Keratinocyte (primary cell): ENCODE measurements at regions not wholly inside any gene's neighbourhood (a gene's known extent, or its start where the extent isn't known, plus 50 kb on each side); places are given as distances from the start of the nearest gene placed in this dataset.

Source experiments
- DNase-seq: peaks from one replicate; pipeline ENCODE4 v3.0.0-alpha.2; 2011; ENCODE audit warnings: low read depth, missing footprints, low spot score
- FAIRE-seq: peaks from 2 replicates; lab custom pipeline; 2011; peaks lifted over from hg19 to GRCh38; lab: Jason Lieb, UNC
- H2AFZ ChIP-seq: 2 replicates; pipeline ENCODE4 v1.6.0; 2012; ENCODE audit warnings: low read length, control low read depth, inconsistent platforms; ENCODE audit not compliant: control insufficient read depth
- H3K27ac ChIP-seq: 2 replicates; pipeline ENCODE4 v1.5.1; 2011; ENCODE audit warnings: low read length; ENCODE audit not compliant: control insufficient read depth, insufficient read depth
- H3K27me3 ChIP-seq: 3 replicates; pipeline ENCODE4 v1.6.0; 2011; ENCODE audit warnings: low read length; ENCODE audit not compliant: control insufficient read depth, insufficient read depth; ENCODE audit errors: extremely low read depth
- H3K36me3 ChIP-seq, 2 experiments: 2 replicates in 1 of 2; 3 replicates in 1 of 2; pipeline ENCODE4 v1.5.1; 2011; ENCODE audit warnings: low read length in 2 of 2, mild to moderate bottlenecking in 1 of 2; ENCODE audit not compliant: control insufficient read depth in 2 of 2, insufficient read depth in 2 of 2; ENCODE audit errors: extremely low read depth in 1 of 2
- H3K4me1 ChIP-seq: 3 replicates; pipeline ENCODE4 v1.5.1; 2011; ENCODE audit warnings: low read length; ENCODE audit not compliant: control insufficient read depth, insufficient read depth; ENCODE audit errors: extremely low read depth
- H3K4me2 ChIP-seq: 3 replicates; pipeline ENCODE4 v1.6.0; 2011; ENCODE audit warnings: low read depth, low read length; ENCODE audit not compliant: control insufficient read depth, insufficient read depth; ENCODE audit errors: extremely low read depth
- H3K4me3 ChIP-seq, 3 experiments: fragments of 200-600 bp in 1 of 3; sonication (generic) in 1 of 3; 2 replicates in 2 of 3; 3 replicates in 1 of 3; pipeline ENCODE4 v1.5.1; 2011 to 2016; ENCODE audit warnings: low read length in 3 of 3, mild to moderate bottlenecking in 3 of 3, control low read depth in 2 of 3, inconsistent platforms in 1 of 3, low read depth in 1 of 3, mixed read lengths in 1 of 3, mixed run types in 1 of 3, moderate library complexity in 1 of 3; ENCODE audit not compliant: control insufficient read depth in 2 of 3, insufficient read depth in 2 of 3; ENCODE audit errors: extremely low read depth in 1 of 3
- H3K79me2 ChIP-seq: 2 replicates; pipeline ENCODE4 v1.6.0; 2012; ENCODE audit warnings: low read length; ENCODE audit not compliant: control insufficient read depth, insufficient read depth
- H3K9ac ChIP-seq: 3 replicates; pipeline ENCODE4 v1.6.0; 2011; ENCODE audit warnings: low read length; ENCODE audit not compliant: control insufficient read depth, insufficient read depth; ENCODE audit errors: extremely low read depth
- H3K9me1 ChIP-seq: 3 replicates; pipeline ENCODE4 v1.6.0; 2011; ENCODE audit warnings: low read length; ENCODE audit not compliant: control insufficient read depth, insufficient read depth; ENCODE audit errors: extremely low read depth
- H3K9me3 ChIP-seq: 2 replicates; pipeline ENCODE4 v1.5.1; 2012; ENCODE audit warnings: low read depth, low read length; ENCODE audit not compliant: control insufficient read depth
- H4K20me1 ChIP-seq: 3 replicates; pipeline ENCODE4 v1.6.0; 2011; ENCODE audit warnings: low read length; ENCODE audit not compliant: control insufficient read depth, insufficient read depth; ENCODE audit errors: extremely low read depth
- EZH2 ChIP-seq: IDR thresholded peaks from one replicate; pipeline ENCODE4 v1.6.1; 2012; ENCODE audit warnings: inconsistent platforms, mild to moderate bottlenecking, low read length, moderate library complexity
- dilution Hi-C: fragments of 300-500 bp; cut with MboI; formaldehyde crosslinking; loops from one replicate; pipeline ENCODE4 v1.7.0; 2020; ENCODE audit warnings: low sequenced_read_pairs; ENCODE audit not compliant: extremely low pct_ligation_motif_present
- TF ChIP-seq, protein P1 (sequence below), 3 experiments: IDR thresholded peaks in 1 of 3; conservative IDR thresholded peaks in 1 of 3; optimal IDR thresholded peaks in 1 of 3; 2 replicates in 2 of 3; 3 replicates in 1 of 3; pipeline versions ENCODE3 to v1.5.1; 2011; ENCODE audit warnings: low read length in 3 of 3, mild to moderate bottlenecking in 3 of 3, moderate library complexity in 2 of 3, control low read depth in 1 of 3, inconsistent platforms in 1 of 3; ENCODE audit not compliant: insufficient read depth in 2 of 3; ENCODE audit errors: extremely low read depth in 1 of 3

DNA sequence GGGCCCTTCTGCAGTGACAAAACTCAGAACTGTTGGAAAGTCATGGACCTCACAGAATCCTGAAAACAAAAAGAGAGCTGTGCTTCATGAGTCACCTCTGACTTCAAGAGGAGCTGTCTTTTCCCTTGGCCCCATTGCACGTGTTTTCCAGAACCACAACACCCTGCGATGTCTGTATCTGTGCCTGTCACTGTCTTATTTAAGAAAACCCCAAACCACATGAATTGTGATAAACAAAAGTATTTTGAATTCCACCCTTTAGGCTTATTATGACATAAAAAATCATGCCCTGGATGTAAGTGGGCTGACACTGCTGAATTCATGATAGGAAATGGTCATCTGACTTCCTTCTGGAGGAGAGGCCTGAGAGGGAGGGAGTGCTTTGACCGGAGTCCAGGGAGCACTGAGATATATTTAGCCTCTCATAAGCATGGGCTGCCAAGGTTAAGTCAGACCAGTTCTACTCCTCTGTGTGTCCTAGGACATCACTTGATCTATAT, 96.4 kb upstream of the DUSP22 start:
- Histone ChIP-seq H3K9me1 (no peaks in the 10 kb centered on the region), H3K4me3 (no peak overlapping the region), H3K27ac (no peak overlapping the region), H3K4me1 (no peaks in the 10 kb centered on the region), H3K9me3 (no peaks in the 10 kb centered on the region), H3K4me2 (no peak overlapping the region), H3K36me3 (no peaks in the 10 kb centered on the region), H4K20me1 (no peaks in the 10 kb centered on the region), H3K9ac (no peak overlapping the region), H2AFZ (no peak overlapping the region), H3K27me3 (no peaks in the 10 kb centered on the region), H3K79me2 (no peaks in the 10 kb centered on the region)
- no peak for FAIRE-seq
- TF ChIP-seq, protein P1, sequence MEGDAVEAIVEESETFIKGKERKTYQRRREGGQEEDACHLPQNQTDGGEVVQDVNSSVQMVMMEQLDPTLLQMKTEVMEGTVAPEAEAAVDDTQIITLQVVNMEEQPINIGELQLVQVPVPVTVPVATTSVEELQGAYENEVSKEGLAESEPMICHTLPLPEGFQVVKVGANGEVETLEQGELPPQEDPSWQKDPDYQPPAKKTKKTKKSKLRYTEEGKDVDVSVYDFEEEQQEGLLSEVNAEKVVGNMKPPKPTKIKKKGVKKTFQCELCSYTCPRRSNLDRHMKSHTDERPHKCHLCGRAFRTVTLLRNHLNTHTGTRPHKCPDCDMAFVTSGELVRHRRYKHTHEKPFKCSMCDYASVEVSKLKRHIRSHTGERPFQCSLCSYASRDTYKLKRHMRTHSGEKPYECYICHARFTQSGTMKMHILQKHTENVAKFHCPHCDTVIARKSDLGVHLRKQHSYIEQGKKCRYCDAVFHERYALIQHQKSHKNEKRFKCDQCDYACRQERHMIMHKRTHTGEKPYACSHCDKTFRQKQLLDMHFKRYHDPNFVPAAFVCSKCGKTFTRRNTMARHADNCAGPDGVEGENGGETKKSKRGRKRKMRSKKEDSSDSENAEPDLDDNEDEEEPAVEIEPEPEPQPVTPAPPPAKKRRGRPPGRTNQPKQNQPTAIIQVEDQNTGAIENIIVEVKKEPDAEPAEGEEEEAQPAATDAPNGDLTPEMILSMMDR (optimal IDR thresholded peaks at IDR 0.05 in 1 of 3, IDR thresholded peaks at IDR 0.05 in 1 of 3, conservative IDR thresholded peaks at IDR 0.05 in 1 of 3; ENCODE audit: extremely low read depth in 1 of 3, insufficient read depth in 2 of 3, low read length in 3 of 3): no peak
- no peak for TF ChIP-seq EZH2
- dilution Hi-C loops: no loop called here
- DNase-seq: no peak

DNA sequence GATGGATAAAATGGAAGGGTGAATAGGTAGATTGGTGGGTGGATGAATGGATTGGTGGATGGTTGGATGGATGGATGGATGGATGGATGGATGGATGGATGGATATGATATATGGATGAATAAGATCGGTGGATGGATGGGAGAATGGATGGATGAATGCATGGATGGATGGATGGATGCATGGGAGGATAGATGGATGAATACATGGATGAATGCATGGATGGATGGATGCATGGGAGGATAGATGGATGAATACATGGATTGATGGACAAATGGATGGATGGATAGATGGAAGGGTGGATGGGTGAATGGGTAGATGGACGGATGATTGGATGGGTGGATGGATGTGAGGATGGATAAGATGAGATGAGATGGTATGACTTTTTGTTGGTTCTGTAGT, 95.7 kb upstream of the DUSP22 start:
- dilution Hi-C loops: no loop called here
- FAIRE-seq (no peak), DNase-seq (no peak)
- Histone ChIP-seq H3K27ac (no peak overlapping the region), H2AFZ (no peak overlapping the region), H3K27me3 (no peaks in the 10 kb centered on the region), H3K4me3 (no peak overlapping the region), H3K4me2 (no peak overlapping the region), H3K9me1 (no peaks in the 10 kb centered on the region), H3K9me3 (no peaks in the 10 kb centered on the region), H3K9ac (no peak overlapping the region), H4K20me1 (no peaks in the 10 kb centered on the region), H3K79me2 (no peaks in the 10 kb centered on the region), H3K4me1 (no peaks in the 10 kb centered on the region), H3K36me3 (no peaks in the 10 kb centered on the region)
- TF ChIP-seq, protein P1 (optimal IDR thresholded peaks at IDR 0.05 in 1 of 3, IDR thresholded peaks at IDR 0.05 in 1 of 3, conservative IDR thresholded peaks at IDR 0.05 in 1 of 3; ENCODE audit: extremely low read depth in 1 of 3, insufficient read depth in 2 of 3, low read length in 3 of 3): no peak
- no peak for TF ChIP-seq EZH2
